ENCODE measurements at regions not wholly inside any gene's neighbourhood (a gene's known extent, or its start where the extent isn't known, plus 50 kb on each side); places are given as distances from the start of the nearest gene placed in this dataset.

- no peak overlapping the region for H3K27ac ChIP-seq
- no peaks in the 10 kb centered on the region for H3K4me1 ChIP-seq
- H3K4me3 ChIP-seq = no peak overlapping the region
- H3K36me3 ChIP-seq = no peaks in the 10 kb centered on the region
- H3K9ac ChIP-seq (ENCODE audit: low read depth in 2 of 2, low read length in 2 of 2) = no peak overlapping the region
- H3K27me3 ChIP-seq = no peaks in the 10 kb centered on the region
- H3K9me3 ChIP-seq = no peaks in the 10 kb centered on the region
- DNase-seq = no peak
- TF ChIP-seq CTCF (IDR thresholded peaks at IDR 0.05) = no peak
- intact Hi-C loops (cut with DNase I) = no loop called here
Observed at GRCh38 chr18:10076502-10077030, 162.8 kb downstream of the VAPA start.

- DNase-seq = no peak
- no peaks in the 10 kb centered on the region for H3K9me3 ChIP-seq
- H3K4me1 ChIP-seq = no peaks in the 10 kb centered on the region
- H3K4me3 ChIP-seq = no peak overlapping the region
- no peak overlapping the region for H3K9ac ChIP-seq (ENCODE audit: low read depth in 2 of 2, low read length in 2 of 2)
- intact Hi-C loops (cut with DNase I) = no loop called here
- no peak overlapping the region for H3K27ac ChIP-seq
- no peaks in the 10 kb centered on the region for H3K27me3 ChIP-seq
- no peak for TF ChIP-seq CTCF (IDR thresholded peaks at IDR 0.05)
- H3K36me3 ChIP-seq = no peaks in the 10 kb centered on the region
Observed at GRCh38 chr18:10077986-10078385, 164.2 kb downstream of the VAPA start.

- intact Hi-C loops (cut with DNase I) = no loop called here
- Histone ChIP-seq H3K9me3 (no peaks in the 10 kb centered on the region), H3K27me3 (no peaks in the 10 kb centered on the region), H3K9ac (ENCODE audit: low read depth in 2 of 2, low read length in 2 of 2) (no peak overlapping the region), H3K36me3 (no peaks in the 10 kb centered on the region), H3K4me3 (no peak overlapping the region), H3K27ac (no peak overlapping the region), H3K4me1 (no peaks in the 10 kb centered on the region)
- TF ChIP-seq CTCF (IDR thresholded peaks at IDR 0.05) = no peak
- no peak for DNase-seq
Observed at GRCh38 chr18:10080372-10080771, 166.6 kb downstream of the VAPA start.

GRCh38 chr18:10081492-10081891 lies 167.7 kb downstream of the VAPA start:
- H3K4me3 ChIP-seq = no peak overlapping the region
- no peak for TF ChIP-seq CTCF (IDR thresholded peaks at IDR 0.05)
- H3K36me3 ChIP-seq = no peaks in the 10 kb centered on the region
- H3K27ac ChIP-seq = no peak overlapping the region
- intact Hi-C loops (cut with DNase I) = no loop called here
- no peak overlapping the region for H3K9ac ChIP-seq (ENCODE audit: low read depth in 2 of 2, low read length in 2 of 2)
- no peaks in the 10 kb centered on the region for H3K27me3 ChIP-seq
- no peaks in the 10 kb centered on the region for H3K9me3 ChIP-seq
- no peak for DNase-seq
- H3K4me1 ChIP-seq = no peaks in the 10 kb centered on the region

GRCh38 chr18:10085416-10085815 lies 171.6 kb downstream of the VAPA start:
- no peak overlapping the region for H3K27ac ChIP-seq
- H3K9me3 ChIP-seq = no peaks in the 10 kb centered on the region
- no peaks in the 10 kb centered on the region for H3K36me3 ChIP-seq
- H3K4me3 ChIP-seq = no peak overlapping the region
- DNase-seq = no peak
- intact Hi-C loops (cut with DNase I) = no loop called here
- H3K4me1 ChIP-seq = no peaks in the 10 kb centered on the region
- H3K27me3 ChIP-seq = no peaks in the 10 kb centered on the region
- no peak overlapping the region for H3K9ac ChIP-seq (ENCODE audit: low read depth in 2 of 2, low read length in 2 of 2)
- no peak for TF ChIP-seq CTCF (IDR thresholded peaks at IDR 0.05)

- Histone ChIP-seq H3K4me1 (no peaks in the 10 kb centered on the region), H3K4me3 (no peak overlapping the region), H3K27me3 (no peaks in the 10 kb centered on the region), H3K9ac (ENCODE audit: low read depth in 2 of 2, low read length in 2 of 2) (no peak overlapping the region), H3K9me3 (no peaks in the 10 kb centered on the region), H3K27ac (no peak overlapping the region), H3K36me3 (no peaks in the 10 kb centered on the region)
- intact Hi-C loops (cut with DNase I) = no loop called here
- TF ChIP-seq CTCF (IDR thresholded peaks at IDR 0.05) = no peak
- no peak for DNase-seq
Observed at GRCh38 chr18:10085876-10086275, 172.1 kb downstream of the VAPA start.

Measured in colonic mucosa (tissue), 4 donors.